ENCODE measurements at regions not wholly inside any gene's neighbourhood (a gene's known extent, or its start where the extent isn't known, plus 50 kb on each side); places are given as distances from the start of the nearest gene placed in this dataset.

DNA sequence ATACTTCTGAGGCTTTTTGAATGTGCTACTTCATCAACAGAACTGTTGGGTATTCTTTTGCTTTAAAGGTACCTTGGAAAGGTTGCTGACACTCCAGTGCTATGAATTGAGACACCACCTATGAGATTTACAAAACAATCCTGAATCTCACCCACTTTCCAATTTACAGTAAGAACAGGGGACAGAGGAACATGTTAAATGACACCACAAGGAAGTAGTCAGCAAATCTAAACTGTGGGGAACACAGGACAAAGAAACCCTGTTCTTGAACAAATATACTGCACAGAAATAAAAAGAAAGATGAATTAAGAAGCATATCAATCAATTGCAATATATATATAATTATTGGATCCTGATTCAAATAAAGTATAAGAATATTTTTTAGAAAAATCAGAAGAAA lies 216.7 kb upstream of the ARID1B start:
- DNase-seq: no peak

GRCh38 chr6:156559162-156559690 lies 218.0 kb upstream of the ARID1B start:
- DNase-seq: no peak

- no peak for DNase-seq
Observed at GRCh38 chr6:156557911-156558259, 219.3 kb upstream of the ARID1B start.

DNA sequence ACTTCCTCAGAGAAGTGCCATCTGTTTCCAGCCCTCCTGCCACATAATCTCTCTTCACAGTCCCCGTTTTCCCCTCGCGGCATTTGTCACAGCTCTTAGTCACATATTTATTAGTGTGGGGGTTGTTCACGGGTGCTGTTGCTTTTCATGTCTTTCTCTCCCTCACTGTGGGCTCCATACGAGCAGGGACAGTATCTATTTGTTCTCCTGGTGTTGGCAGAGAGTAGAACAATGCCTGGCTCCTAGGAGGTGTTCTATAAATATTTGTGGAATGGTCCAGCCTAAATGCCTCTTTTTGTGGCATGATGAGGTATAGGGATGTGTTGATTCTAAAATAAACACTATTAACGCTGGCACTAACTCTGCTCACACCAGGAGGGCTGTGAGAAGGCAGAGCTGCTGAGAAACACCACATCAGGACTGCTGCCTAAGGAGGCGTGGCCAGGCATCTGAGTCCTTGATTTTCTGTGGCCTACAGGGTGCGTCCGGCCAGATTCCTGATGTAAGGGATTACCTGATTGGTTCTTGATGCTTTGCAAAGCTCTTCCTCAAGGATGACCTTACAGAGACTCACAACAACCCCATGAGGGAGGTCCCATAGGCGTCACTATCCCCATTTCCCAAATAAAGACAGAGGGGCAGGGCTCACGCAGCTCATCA lies 219.8 kb upstream of the ARID1B start:
- DNase-seq: no peak

DNA sequence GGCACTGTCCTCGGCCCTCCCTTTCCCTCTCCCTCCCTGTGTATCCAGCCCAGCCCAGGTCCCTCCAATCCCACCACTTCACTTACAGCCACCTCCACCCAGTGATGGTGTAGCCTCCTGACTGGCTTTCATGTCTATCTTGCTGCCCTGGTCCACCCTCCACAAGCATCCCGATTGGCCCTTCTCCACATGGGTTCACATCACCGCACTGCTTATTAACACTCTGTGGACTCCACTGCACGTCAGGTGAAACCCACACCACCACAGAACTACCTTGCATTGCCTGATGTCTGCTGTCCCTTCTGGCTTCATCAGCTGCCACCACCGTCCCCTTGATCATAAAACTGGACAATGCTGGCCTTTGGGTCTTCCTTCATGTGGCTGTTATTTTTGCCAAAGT lies 220.4 kb upstream of the ARID1B start:
- DNase-seq: no peak

GRCh38 chr6:156555116-156555515 lies 222.1 kb upstream of the ARID1B start:
- no peak for DNase-seq

GRCh38 chr6:156554160-156554559 lies 223.0 kb upstream of the ARID1B start:
- DNase-seq: no peak

DNA sequence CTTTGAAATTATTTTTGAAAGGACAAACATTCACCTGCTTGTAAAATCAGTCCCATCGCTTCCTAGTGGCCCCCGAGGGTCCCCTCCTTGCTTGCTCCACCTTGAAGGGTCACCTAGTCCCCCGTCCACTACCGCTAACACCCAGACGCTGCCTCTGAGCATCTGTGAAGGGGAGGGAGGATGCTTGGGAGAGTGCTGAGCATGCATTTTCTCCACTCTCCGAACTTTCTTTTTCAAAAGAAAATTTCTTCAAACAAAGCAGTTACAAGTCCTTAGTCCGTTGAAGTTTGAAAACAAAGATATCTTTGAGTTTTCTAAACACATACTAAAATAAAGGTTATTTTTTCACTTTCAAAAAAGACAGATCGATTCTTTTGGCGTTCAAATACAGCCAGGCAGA lies 224.3 kb upstream of the ARID1B start:
- no peak for DNase-seq

GRCh38 chr6:156550949-156551348 lies 226.2 kb upstream of the ARID1B start:
- no peak for DNase-seq

DNA sequence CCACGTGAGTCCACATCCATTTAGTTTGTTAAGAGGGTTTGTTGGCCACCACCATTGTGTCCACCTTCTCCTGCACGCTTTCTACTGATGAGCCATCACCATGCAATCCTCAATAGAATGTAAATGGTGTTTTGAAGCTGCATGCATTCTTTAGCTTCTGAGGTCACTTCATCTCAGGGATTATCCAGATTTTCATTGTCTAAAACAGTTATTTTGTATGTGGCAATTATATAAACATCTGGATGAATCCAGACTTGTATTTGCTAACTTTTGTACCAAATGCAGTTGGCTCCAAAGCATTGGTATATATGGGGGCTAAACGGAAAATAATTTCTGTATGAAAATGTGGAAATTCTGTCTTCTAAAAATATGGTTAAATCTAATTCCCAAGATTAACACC lies 231.2 kb upstream of the ARID1B start:
- DNase-seq: no peak

GRCh38 chr6:156545021-156545420 lies 232.2 kb upstream of the ARID1B start:
- no peak for DNase-seq

DNA sequence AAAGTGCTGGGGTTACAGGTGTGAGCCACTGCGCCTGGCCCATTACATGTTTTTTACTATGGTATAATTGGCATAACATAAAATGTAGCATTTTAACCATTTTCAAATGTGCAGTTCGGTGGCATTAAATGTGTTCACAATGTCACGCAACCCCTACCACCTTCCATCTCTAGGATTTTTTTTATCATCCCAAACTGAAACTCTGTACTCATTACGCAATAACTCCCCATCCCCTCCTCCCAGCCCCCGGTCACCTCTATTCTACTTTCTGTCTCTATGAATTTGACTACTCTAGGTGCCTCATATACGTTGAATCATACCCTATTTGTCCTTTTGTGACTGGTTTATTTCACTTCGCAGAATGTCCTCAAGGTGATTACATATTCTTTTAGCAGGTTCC lies 233.1 kb upstream of the ARID1B start:
- DNase-seq: no peak

DNA sequence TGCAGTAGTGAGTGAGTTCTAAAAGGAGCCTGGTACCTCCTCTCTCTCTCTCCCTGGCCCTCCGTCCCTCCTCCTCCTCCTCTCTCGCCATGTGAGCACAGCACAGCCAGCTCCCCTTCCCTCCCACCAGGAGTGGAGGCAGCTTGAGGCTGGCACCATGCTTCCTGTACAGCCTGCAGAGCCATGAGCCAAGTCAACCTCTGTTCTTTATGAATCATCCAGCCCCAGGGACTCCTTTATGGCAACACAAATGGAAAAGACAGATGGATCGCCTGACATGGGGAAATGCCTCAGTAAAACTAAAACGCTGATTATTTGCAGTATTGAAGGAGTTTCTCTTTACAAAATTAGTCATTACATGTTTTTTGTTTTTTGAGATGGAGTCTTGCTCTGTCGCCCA lies 233.7 kb upstream of the ARID1B start:
- DNase-seq: no peak

DNA sequence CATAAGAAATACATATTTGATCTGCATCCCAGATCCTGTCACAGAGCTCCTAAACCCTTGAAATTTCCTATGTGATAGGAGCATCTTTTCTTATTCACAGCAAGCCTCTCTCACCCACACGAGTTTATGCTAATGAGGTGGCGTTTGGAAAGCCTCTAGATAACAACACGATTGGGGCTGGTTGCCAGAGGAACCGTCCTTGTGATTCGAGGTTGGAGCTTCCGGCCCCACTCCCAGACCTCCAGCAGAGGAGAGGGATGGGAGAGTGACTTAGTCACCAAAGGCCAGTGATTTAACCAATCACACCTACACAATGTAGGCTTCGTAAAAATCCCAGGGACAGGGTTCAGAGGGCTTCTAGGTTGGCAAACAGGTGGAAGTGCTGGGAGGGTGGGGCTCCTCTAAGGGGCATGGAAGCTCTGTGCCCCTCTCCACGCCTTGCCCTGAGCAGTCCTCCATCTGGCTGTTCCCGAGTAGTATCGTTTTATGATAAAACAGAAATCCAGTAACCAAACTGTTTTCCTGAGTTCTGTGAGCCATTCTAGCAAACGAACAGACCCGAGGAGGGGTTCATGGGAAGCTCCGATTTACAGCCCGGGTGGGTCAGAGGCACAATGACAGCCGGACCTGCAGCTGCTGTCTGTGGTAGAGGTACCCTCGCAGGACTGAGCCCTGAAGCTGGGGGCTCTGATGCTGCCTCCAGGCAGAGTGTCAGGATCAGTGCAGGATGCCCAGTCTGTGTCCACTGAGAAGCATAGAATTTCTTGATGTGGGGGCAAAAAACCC lies 238.1 kb upstream of the ARID1B start:
- DNase-seq: no peak

- no peak for DNase-seq
Observed at GRCh38 chr6:156534594-156534993, 242.6 kb upstream of the ARID1B start.

DNA sequence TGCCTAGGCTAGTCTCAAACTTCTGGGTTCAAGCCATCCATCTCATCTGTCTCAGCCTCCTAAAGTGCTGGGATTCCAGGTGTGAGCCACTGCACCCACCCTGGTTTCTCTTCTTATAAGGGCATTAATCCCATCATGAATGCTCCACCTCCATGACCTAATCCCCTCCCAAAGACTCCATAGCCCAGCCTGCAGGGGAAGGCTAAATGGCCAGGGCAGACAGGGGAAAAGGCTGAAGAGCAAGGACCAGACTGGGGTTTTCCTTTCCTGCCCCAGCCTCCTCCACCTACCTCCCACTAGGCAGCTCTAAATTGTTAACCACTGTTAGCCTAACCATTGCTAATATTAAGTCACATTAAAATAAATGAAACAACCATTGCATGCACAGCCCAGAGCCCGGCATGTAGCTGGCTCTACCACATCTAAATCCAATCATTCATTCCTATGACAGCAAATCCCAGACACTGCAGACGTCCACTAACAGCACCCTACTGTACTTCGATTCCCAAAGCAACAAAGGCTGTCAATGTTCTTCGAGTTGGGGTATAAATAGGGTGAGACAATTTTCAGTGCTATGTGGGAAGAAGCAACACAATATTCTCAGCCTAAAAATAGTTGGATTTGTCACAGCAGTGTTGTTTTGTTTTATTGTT lies 243.2 kb upstream of the ARID1B start:
- DNase-seq: no peak

- no peak for DNase-seq
Observed at GRCh38 chr6:156526081-156526480, 251.1 kb upstream of the ARID1B start.

DNA sequence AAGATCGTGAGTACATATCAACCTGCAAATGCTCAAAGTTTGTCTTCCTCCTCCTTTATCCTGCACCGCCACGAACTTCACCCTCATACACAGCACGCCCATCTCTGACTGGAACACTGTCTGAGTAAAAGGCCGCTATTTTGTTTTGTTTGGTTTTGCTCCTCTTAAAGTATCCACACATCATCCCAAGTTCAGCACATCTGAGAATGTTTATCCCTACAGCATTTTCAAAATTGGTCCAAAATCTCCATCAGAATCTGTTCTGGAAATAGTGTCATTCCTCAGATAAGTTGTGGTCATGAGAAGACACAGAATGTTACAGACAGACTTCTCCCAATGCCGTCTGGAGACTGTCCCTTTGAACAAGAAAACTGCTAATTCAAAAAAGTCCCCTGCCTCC lies 251.6 kb upstream of the ARID1B start:
- DNase-seq: no peak

DNA sequence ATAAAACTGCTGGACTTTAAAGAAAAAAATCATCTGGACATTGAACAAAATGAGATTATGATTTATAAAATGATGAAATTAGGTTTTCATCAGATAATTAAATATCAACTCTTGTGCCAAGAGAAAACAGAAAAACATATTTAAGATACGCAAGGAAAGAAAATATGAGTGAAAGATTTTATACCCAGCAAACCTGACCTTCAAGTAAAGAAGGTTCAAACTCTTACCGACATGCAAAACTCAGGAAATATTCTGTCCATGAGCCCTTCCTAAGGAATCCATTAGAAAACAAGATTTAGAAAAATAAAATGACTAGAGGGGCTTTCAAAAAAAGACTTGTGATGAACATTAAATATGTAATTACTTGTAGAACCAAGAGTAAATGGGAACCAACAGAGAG lies 257.2 kb upstream of the ARID1B start:
- no peak for DNase-seq

DNA sequence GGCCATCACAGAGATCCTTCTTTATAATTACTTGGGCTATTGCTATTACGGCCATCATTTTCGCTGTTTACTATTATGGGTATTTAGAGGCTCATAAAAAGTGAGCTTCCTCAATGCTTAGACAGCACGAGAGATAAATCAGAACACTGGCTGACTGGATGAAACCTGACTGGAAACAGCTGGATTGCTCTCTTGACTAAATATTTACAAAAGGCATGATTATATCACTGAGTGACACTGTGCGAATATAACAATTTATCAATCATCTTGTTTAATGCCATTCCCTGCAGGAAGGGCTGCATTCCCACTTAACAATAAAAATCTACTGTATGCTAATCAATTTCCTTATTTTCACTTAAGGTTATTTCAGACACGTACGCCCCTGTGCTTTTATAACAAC lies 260.1 kb upstream of the ARID1B start:
- no peak for DNase-seq

- DNase-seq: no peak
Observed at GRCh38 chr6:156515242-156515641, 261.9 kb upstream of the ARID1B start.

- no peak for DNase-seq
Observed at GRCh38 chr6:156513504-156513903, 263.7 kb upstream of the ARID1B start.

GRCh38 chr6:156511570-156511969 lies 265.6 kb upstream of the ARID1B start:
- no peak for DNase-seq

DNA sequence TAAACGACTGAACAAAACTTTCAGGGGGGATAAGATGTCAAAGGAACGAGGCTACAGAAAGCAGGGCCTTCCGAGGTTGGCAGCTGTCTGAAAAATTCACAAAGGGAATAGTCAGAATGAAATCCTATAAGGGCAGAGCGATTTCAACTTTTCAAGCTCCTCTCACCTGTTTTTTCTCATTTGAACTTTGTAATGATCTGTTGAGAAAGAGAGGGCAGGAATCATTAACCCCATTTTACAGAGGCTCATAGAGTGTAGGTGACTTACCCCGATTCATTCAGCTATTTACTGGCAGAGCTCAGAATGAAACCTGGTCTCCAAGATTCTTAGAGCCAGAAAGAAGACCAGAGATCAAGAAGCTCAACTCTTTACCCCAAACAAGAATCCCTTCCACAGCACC lies 266.1 kb upstream of the ARID1B start:
- DNase-seq: no peak

Measured in CD4-positive, alpha-beta T cell treated with Interleukin-17A for 1 hour (primary cell).